MCF 10A (cell line): ENCODE measurements at regions not wholly inside any gene's neighbourhood (a gene's known extent, or its start where the extent isn't known, plus 50 kb on each side); places are given as distances from the start of the nearest gene placed in this dataset.

ENCODE experiments used
- BruUV-seq: library from RNA; stranded (reverse); fragments of 400-500 nt; replicated peaks from 2 replicates; lab custom pipeline; 2021; lab: Mats Ljungman, UMichigan
- CTCF ChIA-PET: fragments of 300-600 bp; sonication (Branson Sonifier 250); formaldehyde crosslinking; extraction: SDS; loops from one replicate; lab custom pipeline; 2021; ENCODE audit warnings: antibody characterized with exemption, inconsistent platforms; lab: Yijun Ruan, JAX
- POLR2A ChIA-PET: fragments of 300-600, 350-650 bp; sonication (Branson Sonifier 250); formaldehyde crosslinking; extraction: SDS; loops from one replicate; lab custom pipeline; 2020; ENCODE audit warnings: antibody characterized with exemption, inconsistent platforms; lab: Yijun Ruan, JAX
- DNase-seq: peaks from one replicate; pipeline ENCODE4 v3.0.0-alpha.2; 2018; ENCODE audit not compliant: unreplicated experiment
- H3K27ac Mint-ChIP-seq: one replicate; pipeline ENCODE4 v1.8.0; 2022; ENCODE audit warnings: mild to moderate bottlenecking, low read depth, mixed read lengths; ENCODE audit not compliant: unreplicated experiment
- H3K27me3 Mint-ChIP-seq: one replicate; pipeline ENCODE4 v1.8.0; 2022; ENCODE audit warnings: mixed read lengths; ENCODE audit not compliant: insufficient read depth, unreplicated experiment
- H3K36me3 Mint-ChIP-seq: one replicate; pipeline ENCODE4 v1.8.0; 2022; ENCODE audit warnings: mild to moderate bottlenecking, moderate library complexity, mixed read lengths; ENCODE audit not compliant: insufficient read depth, unreplicated experiment
- H3K4me1 Mint-ChIP-seq: one replicate; pipeline ENCODE4 v1.8.0; 2022; ENCODE audit warnings: mixed read lengths; ENCODE audit not compliant: insufficient read depth, unreplicated experiment
- H3K4me3 Mint-ChIP-seq: one replicate; pipeline ENCODE4 v1.8.0; 2022; ENCODE audit warnings: mild to moderate bottlenecking, moderate library complexity, mixed read lengths; ENCODE audit not compliant: unreplicated experiment
- H3K9me3 Mint-ChIP-seq: one replicate; pipeline ENCODE4 v1.8.0; 2022; ENCODE audit warnings: mixed read lengths; ENCODE audit not compliant: unreplicated experiment
- intact Hi-C: fragments of 100-400 bp; cut with micrococcal nuclease; formaldehyde crosslinking; loops from 2 replicates; pipeline ENCODE4 v1.14.1; 2022
- TF ChIP-seq, protein P1 (sequence below): fragments of 200-600 bp; IDR thresholded peaks from one replicate; pipeline ENCODE4 v1.8.0; 2022; ENCODE audit warnings: antibody characterized with exemption, mild to moderate bottlenecking; ENCODE audit not compliant: unreplicated experiment

DNA sequence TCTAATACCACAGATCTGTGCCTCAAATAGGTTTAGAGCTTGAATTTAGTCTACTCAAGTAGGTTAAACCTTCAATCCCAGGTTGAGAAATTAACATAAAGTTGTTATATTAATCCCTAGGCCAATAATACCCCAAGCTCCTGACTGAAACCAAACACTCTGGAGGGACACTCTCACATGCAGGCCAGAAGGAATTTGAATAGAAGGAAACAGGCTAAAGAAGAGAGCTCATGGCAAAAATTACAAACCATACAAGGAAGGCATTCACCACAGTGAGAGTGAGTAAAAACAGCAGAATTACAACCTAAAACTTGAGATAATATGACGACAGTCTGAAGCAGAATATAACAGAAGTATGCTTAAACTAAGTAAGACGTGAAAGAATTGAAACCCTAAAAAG lies 76.1 kb upstream of the PDK4 start:
- POLR2A ChIA-PET = interaction anchor here (0.6 kb wide), 1 partner anchor 199 kb away, joined by 3 read pairs; no protein-coding TSS in a partner anchor
- Mint-ChIP-seq H3K4me1 (no peaks in the 10 kb centered on the region), H3K27me3 (no peaks in the 10 kb centered on the region), H3K4me3 (no peak overlapping the region), H3K36me3 (no peaks in the 10 kb centered on the region), H3K27ac (no peak overlapping the region), H3K9me3 (no peaks in the 10 kb centered on the region)
- no peak for DNase-seq
- CTCF ChIA-PET = interaction anchor here (0.6 to 3.8 kb wide), 9 partner anchors 9 to 161 kb away, joined by 3 to 26 read pairs (median 6); no protein-coding TSS in a partner anchor
- TF ChIP-seq, protein P1, sequence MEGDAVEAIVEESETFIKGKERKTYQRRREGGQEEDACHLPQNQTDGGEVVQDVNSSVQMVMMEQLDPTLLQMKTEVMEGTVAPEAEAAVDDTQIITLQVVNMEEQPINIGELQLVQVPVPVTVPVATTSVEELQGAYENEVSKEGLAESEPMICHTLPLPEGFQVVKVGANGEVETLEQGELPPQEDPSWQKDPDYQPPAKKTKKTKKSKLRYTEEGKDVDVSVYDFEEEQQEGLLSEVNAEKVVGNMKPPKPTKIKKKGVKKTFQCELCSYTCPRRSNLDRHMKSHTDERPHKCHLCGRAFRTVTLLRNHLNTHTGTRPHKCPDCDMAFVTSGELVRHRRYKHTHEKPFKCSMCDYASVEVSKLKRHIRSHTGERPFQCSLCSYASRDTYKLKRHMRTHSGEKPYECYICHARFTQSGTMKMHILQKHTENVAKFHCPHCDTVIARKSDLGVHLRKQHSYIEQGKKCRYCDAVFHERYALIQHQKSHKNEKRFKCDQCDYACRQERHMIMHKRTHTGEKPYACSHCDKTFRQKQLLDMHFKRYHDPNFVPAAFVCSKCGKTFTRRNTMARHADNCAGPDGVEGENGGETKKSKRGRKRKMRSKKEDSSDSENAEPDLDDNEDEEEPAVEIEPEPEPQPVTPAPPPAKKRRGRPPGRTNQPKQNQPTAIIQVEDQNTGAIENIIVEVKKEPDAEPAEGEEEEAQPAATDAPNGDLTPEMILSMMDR = no peak
- intact Hi-C loops = no loop called here
- no TSS peak for BruUV-seq

DNA sequence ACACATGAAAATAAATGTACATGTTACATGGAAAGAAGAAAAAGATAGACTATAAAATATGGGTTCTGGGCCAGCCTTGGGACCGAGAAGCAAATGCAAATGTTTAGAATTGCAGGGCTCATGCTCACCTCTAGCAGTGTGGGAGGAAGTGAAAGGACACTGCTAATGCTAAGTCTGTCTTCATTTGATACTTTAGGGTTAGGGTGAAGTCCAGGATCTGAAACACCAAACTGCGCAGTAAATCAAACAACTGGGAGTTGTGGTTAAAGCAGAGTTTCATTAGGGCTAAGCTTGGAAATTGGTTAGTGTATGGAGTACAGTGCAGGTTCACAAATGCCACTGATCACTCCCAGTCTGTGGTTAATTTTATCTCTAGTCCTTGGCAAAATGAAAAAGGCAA lies 73.2 kb upstream of the PDK4 start:
- H3K27ac Mint-ChIP-seq = no peak overlapping the region
- no peaks in the 10 kb centered on the region for H3K36me3 Mint-ChIP-seq
- H3K4me1 Mint-ChIP-seq = no peaks in the 10 kb centered on the region
- TF ChIP-seq, protein P1 = no peak
- ChIA-PET POLR2A (no interaction called here), CTCF (interaction anchor here (0.6 to 1.6 kb wide), 2 partner anchors 143 to 158 kb away, joined by 4 to 5 read pairs; no protein-coding TSS in a partner anchor)
- intact Hi-C loops = no loop called here
- no peak for DNase-seq
- no peaks in the 10 kb centered on the region for H3K27me3 Mint-ChIP-seq
- H3K4me3 Mint-ChIP-seq = no peak overlapping the region
- no TSS peak for BruUV-seq
- no peaks in the 10 kb centered on the region for H3K9me3 Mint-ChIP-seq

DNA sequence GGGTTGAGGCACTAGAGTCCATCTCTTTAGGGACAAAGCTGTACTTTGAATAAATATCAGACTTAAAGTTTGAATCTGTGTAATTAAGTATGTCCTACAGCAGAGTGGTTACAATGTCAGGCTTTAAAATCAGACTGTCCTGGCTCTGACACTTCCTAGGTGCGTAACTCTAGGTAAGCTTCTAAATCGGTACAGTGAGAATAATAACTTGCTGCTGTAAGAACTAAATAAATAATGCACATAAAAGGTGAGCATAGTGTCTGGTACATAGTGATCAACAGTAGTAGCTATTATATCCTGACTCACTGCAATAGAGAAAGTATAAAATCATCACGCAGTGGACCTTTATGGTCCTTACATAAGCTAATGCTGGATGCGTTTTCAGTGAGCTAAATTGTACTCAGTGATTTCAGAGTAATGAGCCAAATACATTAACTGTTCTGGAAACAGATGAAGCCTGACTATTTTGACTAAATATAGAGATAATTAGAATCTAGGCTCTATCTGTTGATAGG lies 72.2 kb upstream of the PDK4 start:
- no peak for DNase-seq
- H3K9me3 Mint-ChIP-seq = no peaks in the 10 kb centered on the region
- POLR2A ChIA-PET = no interaction called here
- no TSS peak for BruUV-seq
- intact Hi-C loops = no loop called here
- no peaks in the 10 kb centered on the region for H3K27me3 Mint-ChIP-seq
- H3K36me3 Mint-ChIP-seq = no peaks in the 10 kb centered on the region
- TF ChIP-seq, protein P1 = no peak
- CTCF ChIA-PET = interaction anchor here (0.5 to 2.1 kb wide), 6 partner anchors 10 to 1290 kb away, joined by 3 to 5 read pairs (median 3); no protein-coding TSS in a partner anchor
- no peaks in the 10 kb centered on the region for H3K4me1 Mint-ChIP-seq
- H3K27ac Mint-ChIP-seq = no peak overlapping the region
- H3K4me3 Mint-ChIP-seq = no peak overlapping the region

DNA sequence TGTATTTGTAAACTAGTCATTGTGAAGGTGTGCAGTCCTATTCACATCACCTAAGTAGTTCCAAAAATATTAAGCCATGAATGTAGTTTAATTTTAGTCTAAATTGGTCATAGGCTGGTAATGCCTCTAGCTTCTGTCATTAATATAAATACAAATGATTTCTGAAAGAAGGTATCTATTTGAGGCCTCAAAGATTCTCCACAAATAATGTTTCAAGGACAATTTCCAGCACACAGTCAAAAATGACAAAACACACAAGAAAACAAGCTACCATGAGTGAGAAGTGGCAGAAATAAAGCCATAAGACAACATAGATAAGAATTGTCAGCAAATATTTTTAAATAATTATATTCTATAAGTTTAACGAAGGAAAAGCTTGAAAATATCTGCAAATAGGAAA lies 66.7 kb upstream of the PDK4 start:
- Mint-ChIP-seq H3K27me3 (no peaks in the 10 kb centered on the region), H3K27ac (no peak overlapping the region), H3K4me3 (no peak overlapping the region), H3K9me3 (peaks cover 8% of the 10 kb centered on the region), H3K4me1 (peaks cover 11% of the 10 kb centered on the region), H3K36me3 (no peaks in the 10 kb centered on the region)
- TF ChIP-seq, protein P1 = no peak
- ChIA-PET POLR2A (no interaction called here), CTCF (interaction anchor here (0.6 to 1.8 kb wide), 2 partner anchors 27 to 806 kb away, joined by 3 to 7 read pairs; no protein-coding TSS in a partner anchor)
- BruUV-seq = no TSS peak
- intact Hi-C loops = no loop called here
- DNase-seq = no peak
